WTC11 (cell line): ENCODE measurements at regions not wholly inside any gene's neighbourhood (a gene's known extent, or its start where the extent isn't known, plus 50 kb on each side); places are given as distances from the start of the nearest gene placed in this dataset.

ENCODE experiments used
- ATAC-seq: fragments of 200-7000 bp; cut with Tn5 transposase; 2 replicates; pipeline ENCODE4 v1.10.0; 2021; ENCODE audit warnings: mild to moderate bottlenecking, moderate library complexity
- CTCF ChIA-PET: fragments of 300-600 bp; sonication (Branson Sonifier 250); formaldehyde crosslinking; loops from one replicate; lab custom pipeline; 2021; ENCODE audit warnings: antibody characterized with exemption; lab: Charles Lee
- POLR2A ChIA-PET: fragments of 350-600 bp; sonication (Branson Sonifier 250); formaldehyde crosslinking; loops from one replicate; lab custom pipeline; 2021; ENCODE audit warnings: antibody characterized with exemption; lab: Charles Lee
- DNase-seq: peaks from one replicate; pipeline ENCODE4 v3.0.0; 2021; ENCODE audit warnings: low spot score
- H3K27ac Mint-ChIP-seq: 2 replicates; pipeline ENCODE4 v1.8.0; 2021; ENCODE audit warnings: mixed read lengths
- H3K27me3 Mint-ChIP-seq: 2 replicates; pipeline ENCODE4 v1.8.0; 2021; ENCODE audit warnings: low read depth, mild to moderate bottlenecking, moderate library complexity, mixed read lengths
- H3K36me3 Mint-ChIP-seq: 2 replicates; pipeline ENCODE4 v1.8.0; 2021; ENCODE audit warnings: mixed read lengths
- H3K4me1 Mint-ChIP-seq: 2 replicates; pipeline ENCODE4 v1.8.0; 2022; ENCODE audit warnings: mixed read lengths
- H3K4me3 Mint-ChIP-seq: 2 replicates; pipeline ENCODE4 v1.8.0; 2021; ENCODE audit warnings: mild to moderate bottlenecking, moderate library complexity, mixed read lengths
- H3K9me3 Mint-ChIP-seq: 2 replicates; pipeline ENCODE4 v1.8.0; 2021; ENCODE audit warnings: mixed read lengths
- ATF1 ChIP-seq: sonication (generic); formaldehyde crosslinking; IDR thresholded peaks from 2 replicates; pipeline ENCODE4 v1.8.1; 2023; ENCODE audit warnings: mild to moderate bottlenecking, moderate library complexity, missing genetic modification reagents
- ESRRA ChIP-seq: sonication (generic); formaldehyde crosslinking; IDR thresholded peaks from 2 replicates; pipeline ENCODE4 v1.8.1; 2022; ENCODE audit warnings: mild to moderate bottlenecking, missing genetic modification reagents, borderline replicate concordance
- GABPB1 ChIP-seq: sonication (generic); formaldehyde crosslinking; IDR thresholded peaks from 2 replicates; pipeline ENCODE4 v1.8.1; 2023; ENCODE audit warnings: mild to moderate bottlenecking, missing genetic modification reagents
- HMGA2 ChIP-seq: fragments of 250-450 bp; sonication (Bioruptor Pico); IDR thresholded peaks from 2 replicates; pipeline ENCODE4 v1.4.0; 2021; ENCODE audit warnings: mild to moderate bottlenecking, moderate library complexity
- JAZF1 ChIP-seq: fragments of 250-450 bp; sonication (Bioruptor Pico); IDR thresholded peaks from 2 replicates; pipeline ENCODE4 v1.9.0; 2021; ENCODE audit warnings: moderate library complexity, mild to moderate bottlenecking, inconsistent platforms
- JUN ChIP-seq: sonication (generic); formaldehyde crosslinking; IDR thresholded peaks from 2 replicates; pipeline ENCODE4 v1.8.0; 2023; ENCODE audit warnings: mild to moderate bottlenecking, missing genetic modification reagents
- SOX15 ChIP-seq: fragments of 250-450 bp; sonication (Bioruptor Pico); IDR thresholded peaks from 2 replicates; pipeline ENCODE4 v1.9.0; 2021; ENCODE audit warnings: mild to moderate bottlenecking
- SP1 ChIP-seq: sonication (generic); formaldehyde crosslinking; conservative IDR thresholded peaks from 2 replicates; pipeline ENCODE4 v1.8.1; 2022; ENCODE audit warnings: missing genetic modification reagents
- TCF7 ChIP-seq: sonication (generic); formaldehyde crosslinking; IDR thresholded peaks from 2 replicates; pipeline ENCODE4 v1.8.0; 2022; ENCODE audit warnings: mild to moderate bottlenecking, low read depth, missing genetic modification reagents, moderate library complexity
- TEAD4 ChIP-seq: sonication (generic); formaldehyde crosslinking; IDR thresholded peaks from 2 replicates; pipeline ENCODE4 v1.8.0; 2022; ENCODE audit warnings: mild to moderate bottlenecking, missing genetic modification reagents
- TP53 ChIP-seq: sonication (generic); formaldehyde crosslinking; IDR thresholded peaks from 2 replicates; pipeline ENCODE4 v1.8.1; 2023; ENCODE audit warnings: mild to moderate bottlenecking, missing genetic modification reagents
- ZNF121 ChIP-seq: sonication (generic); formaldehyde crosslinking; IDR thresholded peaks from 2 replicates; pipeline ENCODE4 v1.8.0; 2023; ENCODE audit warnings: missing genetic modification reagents
- ZNF138 ChIP-seq: sonication (generic); formaldehyde crosslinking; conservative IDR thresholded peaks from 2 replicates; pipeline ENCODE4 v1.8.1; 2022; ENCODE audit warnings: mild to moderate bottlenecking, moderate library complexity, missing genetic modification reagents
- ZNF232 ChIP-seq: sonication (generic); formaldehyde crosslinking; IDR thresholded peaks from 2 replicates; pipeline ENCODE4 v1.8.0; 2022; ENCODE audit warnings: mild to moderate bottlenecking, missing genetic modification reagents
- ZNF263 ChIP-seq: sonication (generic); formaldehyde crosslinking; IDR thresholded peaks from 2 replicates; pipeline ENCODE4 v1.8.1; 2022; ENCODE audit warnings: low read depth, mild to moderate bottlenecking, moderate library complexity, missing genetic modification reagents
- ZNF396 ChIP-seq: fragments of 250-450 bp; sonication (Bioruptor Pico); IDR thresholded peaks from 2 replicates; pipeline ENCODE4 v1.8.0; 2021; ENCODE audit warnings: mild to moderate bottlenecking, moderate library complexity, borderline replicate concordance
- ZNF671 ChIP-seq: fragments of 250-450 bp; sonication (Bioruptor Pico); IDR thresholded peaks from 2 replicates; pipeline ENCODE4 v1.8.0; 2021; ENCODE audit warnings: mild to moderate bottlenecking
- TF ChIP-seq, protein P1 (sequence below): sonication (generic); formaldehyde crosslinking; IDR thresholded peaks from 2 replicates; pipeline ENCODE4 v1.8.1; 2022; ENCODE audit warnings: low read depth, missing genetic modification reagents, borderline replicate concordance
- TF ChIP-seq, protein P2 (sequence below): sonication (generic); formaldehyde crosslinking; IDR thresholded peaks from 2 replicates; pipeline ENCODE4 v1.8.1; 2022; ENCODE audit warnings: mild to moderate bottlenecking, moderate library complexity, missing genetic modification reagents
- TF ChIP-seq, protein P3 (sequence below): fragments of 250-450 bp; sonication (Bioruptor Pico); conservative IDR thresholded peaks from 2 replicates; pipeline ENCODE4 v1.9.0; 2021; ENCODE audit warnings: mild to moderate bottlenecking
- TF ChIP-seq, protein P4 (sequence below): sonication (generic); formaldehyde crosslinking; conservative IDR thresholded peaks from 2 replicates; pipeline ENCODE4 v1.8.1; 2023; ENCODE audit warnings: mild to moderate bottlenecking, low read depth, missing genetic modification reagents, moderate library complexity
- TF ChIP-seq, protein P5 (sequence below): fragments of 250-450 bp; sonication (Bioruptor Pico); IDR thresholded peaks from 2 replicates; pipeline ENCODE4 v1.9.0; 2021; ENCODE audit warnings: mild to moderate bottlenecking
- TF ChIP-seq, protein P6 (sequence below): sonication (generic); formaldehyde crosslinking; conservative IDR thresholded peaks from 2 replicates; pipeline ENCODE4 v1.8.1; 2022; ENCODE audit warnings: mild to moderate bottlenecking, missing genetic modification reagents

DNA sequence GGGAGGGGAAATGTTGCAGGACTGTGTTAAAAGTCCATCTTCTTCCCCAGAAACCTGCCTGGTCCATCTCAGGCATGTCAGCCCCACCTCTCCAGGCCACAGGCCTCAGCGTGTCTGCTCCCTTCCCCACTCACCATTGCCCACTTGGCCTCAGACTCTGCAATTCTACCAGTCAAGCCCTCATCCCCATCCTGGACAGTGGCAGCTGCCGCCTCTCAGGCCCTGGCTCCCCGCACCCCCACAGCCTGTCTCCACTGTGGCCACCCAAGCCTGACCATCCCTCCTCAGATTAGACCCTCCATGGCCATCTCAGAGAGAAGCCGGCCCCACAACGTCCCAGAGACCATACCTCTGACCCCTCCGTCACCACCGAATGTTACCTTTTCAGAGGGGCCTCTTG, 89.9 kb downstream of the BARX1 start:
- ChIA-PET POLR2A (no interaction called here), CTCF (interaction anchor here (1.4 to 5.0 kb wide), 2 partner anchors 38 kb away, joined by 4 to 52 read pairs; no protein-coding TSS in a partner anchor)
- Mint-ChIP-seq H3K36me3 (no peaks in the 10 kb centered on the region), H3K4me3 (no peak overlapping the region), H3K27ac (no peak overlapping the region), H3K27me3 (no peaks in the 10 kb centered on the region), H3K9me3 (no peaks in the 10 kb centered on the region), H3K4me1 (peaks cover 30% of the 10 kb centered on the region)
- DNase-seq (no peak), ATAC-seq (no peak)
- TF ChIP-seq ZNF232 (CRISPR knock-in tag) (no peak), ZNF263 (CRISPR knock-in tag) (no peak), ZNF396 (CRISPR knock-in tag) (no peak), SP1 (no peak), JUN (no peak), ATF1 (CRISPR knock-in tag) (no peak)
- TF ChIP-seq, protein P1, sequence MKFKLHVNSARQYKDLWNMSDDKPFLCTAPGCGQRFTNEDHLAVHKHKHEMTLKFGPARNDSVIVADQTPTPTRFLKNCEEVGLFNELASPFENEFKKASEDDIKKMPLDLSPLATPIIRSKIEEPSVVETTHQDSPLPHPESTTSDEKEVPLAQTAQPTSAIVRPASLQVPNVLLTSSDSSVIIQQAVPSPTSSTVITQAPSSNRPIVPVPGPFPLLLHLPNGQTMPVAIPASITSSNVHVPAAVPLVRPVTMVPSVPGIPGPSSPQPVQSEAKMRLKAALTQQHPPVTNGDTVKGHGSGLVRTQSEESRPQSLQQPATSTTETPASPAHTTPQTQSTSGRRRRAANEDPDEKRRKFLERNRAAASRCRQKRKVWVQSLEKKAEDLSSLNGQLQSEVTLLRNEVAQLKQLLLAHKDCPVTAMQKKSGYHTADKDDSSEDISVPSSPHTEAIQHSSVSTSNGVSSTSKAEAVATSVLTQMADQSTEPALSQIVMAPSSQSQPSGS = no peak
- TF ChIP-seq, protein P2, sequence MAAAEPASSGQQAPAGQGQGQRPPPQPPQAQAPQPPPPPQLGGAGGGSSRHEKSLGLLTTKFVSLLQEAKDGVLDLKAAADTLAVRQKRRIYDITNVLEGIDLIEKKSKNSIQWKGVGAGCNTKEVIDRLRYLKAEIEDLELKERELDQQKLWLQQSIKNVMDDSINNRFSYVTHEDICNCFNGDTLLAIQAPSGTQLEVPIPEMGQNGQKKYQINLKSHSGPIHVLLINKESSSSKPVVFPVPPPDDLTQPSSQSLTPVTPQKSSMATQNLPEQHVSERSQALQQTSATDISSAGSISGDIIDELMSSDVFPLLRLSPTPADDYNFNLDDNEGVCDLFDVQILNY (CRISPR knock-in tag) = no peak
- TF ChIP-seq, protein P3, sequence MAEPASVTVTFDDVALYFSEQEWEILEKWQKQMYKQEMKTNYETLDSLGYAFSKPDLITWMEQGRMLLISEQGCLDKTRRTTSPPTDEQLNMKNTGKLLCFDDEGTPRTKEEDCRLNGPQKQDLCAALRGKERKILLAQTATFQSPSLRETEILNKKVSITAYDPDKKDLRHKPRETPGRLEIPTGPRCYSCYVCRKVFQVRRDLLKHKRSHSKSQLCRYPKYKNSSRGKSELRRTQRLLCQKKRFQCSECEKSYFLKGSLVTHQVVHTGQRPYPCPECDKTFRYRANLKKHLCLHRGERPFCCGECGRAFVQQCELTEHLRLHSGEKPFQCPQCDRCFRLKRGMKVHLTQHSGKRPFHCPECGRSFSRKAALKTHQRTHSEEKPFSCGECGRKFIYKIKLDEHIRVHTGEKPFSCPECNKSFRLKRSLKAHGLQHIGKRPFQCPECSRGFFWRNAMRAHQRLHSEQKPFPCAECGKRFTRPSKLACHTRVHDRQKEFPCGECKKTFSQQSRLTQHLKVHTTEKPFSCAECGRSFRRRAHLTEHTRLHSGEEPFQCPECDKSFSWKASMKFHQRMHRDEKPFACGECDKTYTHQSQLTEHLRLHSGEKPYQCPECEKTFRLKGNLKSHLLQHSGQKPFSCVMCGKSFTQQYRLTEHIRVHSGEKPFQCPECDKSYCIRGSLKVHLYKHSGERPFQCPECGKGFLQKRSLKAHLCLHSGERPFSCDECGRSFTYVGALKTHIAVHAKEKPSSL = no peak
- TF ChIP-seq, protein P4, sequence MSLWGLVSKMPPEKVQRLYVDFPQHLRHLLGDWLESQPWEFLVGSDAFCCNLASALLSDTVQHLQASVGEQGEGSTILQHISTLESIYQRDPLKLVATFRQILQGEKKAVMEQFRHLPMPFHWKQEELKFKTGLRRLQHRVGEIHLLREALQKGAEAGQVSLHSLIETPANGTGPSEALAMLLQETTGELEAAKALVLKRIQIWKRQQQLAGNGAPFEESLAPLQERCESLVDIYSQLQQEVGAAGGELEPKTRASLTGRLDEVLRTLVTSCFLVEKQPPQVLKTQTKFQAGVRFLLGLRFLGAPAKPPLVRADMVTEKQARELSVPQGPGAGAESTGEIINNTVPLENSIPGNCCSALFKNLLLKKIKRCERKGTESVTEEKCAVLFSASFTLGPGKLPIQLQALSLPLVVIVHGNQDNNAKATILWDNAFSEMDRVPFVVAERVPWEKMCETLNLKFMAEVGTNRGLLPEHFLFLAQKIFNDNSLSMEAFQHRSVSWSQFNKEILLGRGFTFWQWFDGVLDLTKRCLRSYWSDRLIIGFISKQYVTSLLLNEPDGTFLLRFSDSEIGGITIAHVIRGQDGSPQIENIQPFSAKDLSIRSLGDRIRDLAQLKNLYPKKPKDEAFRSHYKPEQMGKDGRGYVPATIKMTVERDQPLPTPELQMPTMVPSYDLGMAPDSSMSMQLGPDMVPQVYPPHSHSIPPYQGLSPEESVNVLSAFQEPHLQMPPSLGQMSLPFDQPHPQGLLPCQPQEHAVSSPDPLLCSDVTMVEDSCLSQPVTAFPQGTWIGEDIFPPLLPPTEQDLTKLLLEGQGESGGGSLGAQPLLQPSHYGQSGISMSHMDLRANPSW (CRISPR knock-in tag) = no peak

DNA sequence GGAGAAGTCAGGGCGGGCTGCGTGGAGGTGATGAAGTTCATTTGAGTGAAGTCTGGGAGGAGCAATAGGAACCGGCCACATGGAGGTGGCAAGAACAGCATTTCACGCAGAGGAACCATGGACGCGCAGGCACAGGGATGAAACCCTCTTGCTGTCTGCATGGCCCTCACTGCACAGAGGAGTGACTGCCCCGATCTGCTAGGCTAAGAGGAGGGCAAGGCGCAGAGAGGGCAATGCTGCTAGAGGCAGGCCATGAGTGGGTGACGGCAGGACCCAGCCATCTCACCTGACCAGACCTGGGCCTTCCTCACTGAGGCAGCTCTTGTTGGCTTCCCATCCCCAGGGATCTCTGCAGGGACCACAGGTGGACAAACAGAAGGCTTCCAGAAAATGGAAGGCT, 90.3 kb downstream of the BARX1 start:
- H3K36me3 Mint-ChIP-seq = no peaks in the 10 kb centered on the region
- CTCF ChIA-PET = interaction anchor here (5.0 kb wide), 1 partner anchor 38 kb away, joined by 52 read pairs; no protein-coding TSS in a partner anchor
- ATAC-seq (no peak), DNase-seq (no peak)
- no peaks in the 10 kb centered on the region for H3K27me3 Mint-ChIP-seq
- POLR2A ChIA-PET = interaction anchor here (0.6 kb wide), 1 partner anchor 93 kb away, joined by 4 read pairs; no protein-coding TSS in a partner anchor
- H3K9me3 Mint-ChIP-seq = no peaks in the 10 kb centered on the region
- H3K4me1 Mint-ChIP-seq = peaks cover 30% of the 10 kb centered on the region
- no peak overlapping the region for H3K27ac Mint-ChIP-seq
- no peak overlapping the region for H3K4me3 Mint-ChIP-seq
- TF ChIP-seq, protein P5, sequence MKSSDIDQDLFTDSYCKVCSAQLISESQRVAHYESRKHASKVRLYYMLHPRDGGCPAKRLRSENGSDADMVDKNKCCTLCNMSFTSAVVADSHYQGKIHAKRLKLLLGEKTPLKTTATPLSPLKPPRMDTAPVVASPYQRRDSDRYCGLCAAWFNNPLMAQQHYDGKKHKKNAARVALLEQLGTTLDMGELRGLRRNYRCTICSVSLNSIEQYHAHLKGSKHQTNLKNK (CRISPR knock-in tag) = no peak
- no peak for TF ChIP-seq ATF1 (CRISPR knock-in tag)
- no peak for TF ChIP-seq ESRRA (CRISPR knock-in tag)
- no peak for TF ChIP-seq TEAD4 (CRISPR knock-in tag)
- TF ChIP-seq, protein P6, sequence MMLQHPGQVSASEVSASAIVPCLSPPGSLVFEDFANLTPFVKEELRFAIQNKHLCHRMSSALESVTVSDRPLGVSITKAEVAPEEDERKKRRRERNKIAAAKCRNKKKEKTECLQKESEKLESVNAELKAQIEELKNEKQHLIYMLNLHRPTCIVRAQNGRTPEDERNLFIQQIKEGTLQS (CRISPR knock-in tag) = no peak
- TF ChIP-seq HMGA2 = no peak
- no peak for TF ChIP-seq TP53 (CRISPR knock-in tag)
- no peak for TF ChIP-seq GABPB1
- TF ChIP-seq, protein P4 (CRISPR knock-in tag) = no peak
- no peak for TF ChIP-seq ZNF671 (CRISPR knock-in tag)
- TF ChIP-seq SOX15 (CRISPR knock-in tag) = no peak
- TF ChIP-seq TCF7 (CRISPR knock-in tag) = no peak
- no peak for TF ChIP-seq ZNF121 (CRISPR knock-in tag)
- no peak for TF ChIP-seq JAZF1 (CRISPR knock-in tag)
- TF ChIP-seq ZNF138 (CRISPR knock-in tag) = no peak
